ENCODE measurements at regions not wholly inside any gene's neighbourhood (a gene's known extent, or its start where the extent isn't known, plus 50 kb on each side); places are given as distances from the start of the nearest gene placed in this dataset.

DNA sequence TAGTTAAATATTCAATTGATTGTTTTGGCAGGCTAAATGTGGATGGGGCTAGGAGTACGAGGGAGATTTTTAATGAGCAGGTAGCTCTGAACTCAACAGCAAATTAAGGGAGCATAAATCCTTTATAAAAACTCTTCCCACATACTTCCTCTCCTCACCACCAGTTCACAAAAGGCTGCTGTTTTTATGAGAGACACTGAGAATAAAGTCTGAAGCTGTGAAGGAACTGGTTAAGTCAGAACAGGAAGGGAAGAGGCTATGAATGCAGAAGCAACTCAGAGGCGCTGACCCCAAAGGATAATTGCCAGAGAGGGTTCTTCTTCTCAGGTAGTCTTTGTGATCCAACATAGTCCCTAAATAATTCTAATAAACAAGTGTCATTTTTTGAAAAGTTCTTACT, 406.1 kb downstream of the GPM6A start:
- Mint-ChIP-seq H3K27me3 (ENCODE audit: low read depth, unreplicated experiment) (no peaks in the 10 kb centered on the region), H3K27ac (ENCODE audit: unreplicated experiment) (no peak overlapping the region), H3K4me3 (ENCODE audit: unreplicated experiment) (no peak overlapping the region), H3K4me1 (ENCODE audit: low read depth, unreplicated experiment) (peaks cover 2% of the 10 kb centered on the region), H3K36me3 (ENCODE audit: low read depth, unreplicated experiment) (no peaks in the 10 kb centered on the region), H3K9me3 (ENCODE audit: unreplicated experiment) (no peaks in the 10 kb centered on the region)
- Histone ChIP-seq H3K4me1 (ENCODE audit: insufficient read depth, low read length) (no peaks in the 10 kb centered on the region), H3K4me2 (ENCODE audit: low read length) (no peak overlapping the region), H2AFZ (ENCODE audit: low read depth, low read length) (no peak overlapping the region), H3K27me3 (ENCODE audit: insufficient read depth, low read length) (no peaks in the 10 kb centered on the region), H3K9me3 (ENCODE audit: insufficient read depth, low read depth, low read length) (no peaks in the 10 kb centered on the region), H3K79me2 (ENCODE audit: insufficient read depth, low read length) (no peaks in the 10 kb centered on the region), H3K4me3 (ENCODE audit: insufficient read depth, low read depth, low read length) (no peak overlapping the region), H3K27ac (ENCODE audit: low read depth, low read length) (no peak overlapping the region), H3K36me3 (ENCODE audit: insufficient read depth, low read length) (no peaks in the 10 kb centered on the region), H4K20me1 (ENCODE audit: insufficient read depth, low read length) (no peaks in the 10 kb centered on the region), H3K9ac (ENCODE audit: low read length) (no peak overlapping the region)
- FAIRE-seq (no peak), DNase-seq (ENCODE audit: low read depth) (no peak)
- no peak for TF ChIP-seq EZH2 (IDR thresholded peaks at IDR 0.05; ENCODE audit: insufficient read depth, low read length)
- TF ChIP-seq, protein P1, sequence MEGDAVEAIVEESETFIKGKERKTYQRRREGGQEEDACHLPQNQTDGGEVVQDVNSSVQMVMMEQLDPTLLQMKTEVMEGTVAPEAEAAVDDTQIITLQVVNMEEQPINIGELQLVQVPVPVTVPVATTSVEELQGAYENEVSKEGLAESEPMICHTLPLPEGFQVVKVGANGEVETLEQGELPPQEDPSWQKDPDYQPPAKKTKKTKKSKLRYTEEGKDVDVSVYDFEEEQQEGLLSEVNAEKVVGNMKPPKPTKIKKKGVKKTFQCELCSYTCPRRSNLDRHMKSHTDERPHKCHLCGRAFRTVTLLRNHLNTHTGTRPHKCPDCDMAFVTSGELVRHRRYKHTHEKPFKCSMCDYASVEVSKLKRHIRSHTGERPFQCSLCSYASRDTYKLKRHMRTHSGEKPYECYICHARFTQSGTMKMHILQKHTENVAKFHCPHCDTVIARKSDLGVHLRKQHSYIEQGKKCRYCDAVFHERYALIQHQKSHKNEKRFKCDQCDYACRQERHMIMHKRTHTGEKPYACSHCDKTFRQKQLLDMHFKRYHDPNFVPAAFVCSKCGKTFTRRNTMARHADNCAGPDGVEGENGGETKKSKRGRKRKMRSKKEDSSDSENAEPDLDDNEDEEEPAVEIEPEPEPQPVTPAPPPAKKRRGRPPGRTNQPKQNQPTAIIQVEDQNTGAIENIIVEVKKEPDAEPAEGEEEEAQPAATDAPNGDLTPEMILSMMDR (IDR thresholded peaks at IDR 0.05; ENCODE audit: insufficient read depth, low read depth, low read length) = no peak

DNA sequence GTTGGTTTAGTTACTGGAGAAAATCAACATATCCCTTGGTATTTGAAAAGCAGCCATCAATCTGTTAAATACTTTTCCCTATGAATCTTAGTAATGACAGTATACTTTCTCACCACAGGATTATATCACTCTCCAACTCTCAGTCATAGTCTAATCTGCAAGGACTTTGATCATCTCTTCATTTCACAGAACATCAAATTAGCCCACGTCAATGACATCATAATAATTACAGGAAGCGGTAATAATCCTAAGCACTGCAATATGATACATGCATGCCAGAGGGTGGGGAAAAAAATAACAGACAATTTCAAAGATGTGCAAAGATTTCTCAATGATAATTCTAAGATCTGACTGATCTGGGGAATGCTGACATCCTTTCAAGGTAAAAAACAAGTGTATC, 404.1 kb downstream of the GPM6A start:
- Mint-ChIP-seq H3K36me3 (ENCODE audit: low read depth, unreplicated experiment) (no peaks in the 10 kb centered on the region), H3K9me3 (ENCODE audit: unreplicated experiment) (no peaks in the 10 kb centered on the region), H3K27me3 (ENCODE audit: low read depth, unreplicated experiment) (no peaks in the 10 kb centered on the region), H3K27ac (ENCODE audit: unreplicated experiment) (no peak overlapping the region), H3K4me3 (ENCODE audit: unreplicated experiment) (no peak overlapping the region), H3K4me1 (ENCODE audit: low read depth, unreplicated experiment) (peaks cover 11% of the 10 kb centered on the region)
- Histone ChIP-seq H3K4me2 (ENCODE audit: low read length) (no peak overlapping the region), H3K27ac (ENCODE audit: low read depth, low read length) (no peak overlapping the region), H4K20me1 (ENCODE audit: insufficient read depth, low read length) (no peaks in the 10 kb centered on the region), H3K4me1 (ENCODE audit: insufficient read depth, low read length) (peaks cover 9% of the 10 kb centered on the region), H2AFZ (ENCODE audit: low read depth, low read length) (no peak overlapping the region), H3K9ac (ENCODE audit: low read length) (no peak overlapping the region), H3K27me3 (ENCODE audit: insufficient read depth, low read length) (no peaks in the 10 kb centered on the region), H3K4me3 (ENCODE audit: insufficient read depth, low read depth, low read length) (no peak overlapping the region), H3K9me3 (ENCODE audit: insufficient read depth, low read depth, low read length) (no peaks in the 10 kb centered on the region), H3K79me2 (ENCODE audit: insufficient read depth, low read length) (no peaks in the 10 kb centered on the region), H3K36me3 (ENCODE audit: insufficient read depth, low read length) (no peaks in the 10 kb centered on the region)
- no peak for DNase-seq (ENCODE audit: low read depth)
- TF ChIP-seq, protein P1 (IDR thresholded peaks at IDR 0.05; ENCODE audit: insufficient read depth, low read depth, low read length) = no peak
- FAIRE-seq = no peak

DNA sequence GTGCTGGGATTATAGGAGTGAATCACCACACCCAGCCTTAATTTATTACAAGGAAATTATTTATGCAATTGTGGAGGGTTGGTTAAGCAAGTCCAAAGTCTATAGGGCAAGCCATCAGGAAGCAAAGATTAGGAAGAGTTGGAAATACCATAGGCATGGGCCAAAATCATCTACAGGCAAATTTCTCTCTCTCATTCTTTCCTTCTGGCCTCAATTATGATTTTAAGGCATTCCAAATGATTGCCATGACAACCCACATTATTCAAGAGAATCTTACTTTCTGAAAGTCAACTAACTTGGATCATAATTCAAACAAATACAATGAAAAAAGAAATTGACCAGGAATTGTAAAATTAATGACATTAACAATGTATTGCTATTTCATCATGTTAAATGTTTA, 400.8 kb downstream of the GPM6A start:
- Histone ChIP-seq H3K27me3 (ENCODE audit: insufficient read depth, low read length) (no peaks in the 10 kb centered on the region), H3K27ac (ENCODE audit: low read depth, low read length) (no peak overlapping the region), H3K4me3 (ENCODE audit: insufficient read depth, low read depth, low read length) (no peak overlapping the region), H3K9ac (ENCODE audit: low read length) (no peak overlapping the region), H3K4me1 (ENCODE audit: insufficient read depth, low read length) (peaks cover 21% of the 10 kb centered on the region), H3K79me2 (ENCODE audit: insufficient read depth, low read length) (no peaks in the 10 kb centered on the region), H3K9me3 (ENCODE audit: insufficient read depth, low read depth, low read length) (no peaks in the 10 kb centered on the region), H3K36me3 (ENCODE audit: insufficient read depth, low read length) (no peaks in the 10 kb centered on the region), H4K20me1 (ENCODE audit: insufficient read depth, low read length) (no peaks in the 10 kb centered on the region), H2AFZ (ENCODE audit: low read depth, low read length) (no peak overlapping the region), H3K4me2 (ENCODE audit: low read length) (no peak overlapping the region)
- Mint-ChIP-seq H3K36me3 (ENCODE audit: low read depth, unreplicated experiment) (no peaks in the 10 kb centered on the region), H3K4me1 (ENCODE audit: low read depth, unreplicated experiment) (peaks cover 38% of the 10 kb centered on the region), H3K4me3 (ENCODE audit: unreplicated experiment) (no peak overlapping the region), H3K27me3 (ENCODE audit: low read depth, unreplicated experiment) (no peaks in the 10 kb centered on the region), H3K9me3 (ENCODE audit: unreplicated experiment) (peaks cover 6% of the 10 kb centered on the region), H3K27ac (ENCODE audit: unreplicated experiment) (no peak overlapping the region)
- no peak for FAIRE-seq
- no peak for DNase-seq (ENCODE audit: low read depth)
- TF ChIP-seq EZH2 (IDR thresholded peaks at IDR 0.05; ENCODE audit: insufficient read depth, low read length) = no peak
- TF ChIP-seq, protein P1 (IDR thresholded peaks at IDR 0.05; ENCODE audit: insufficient read depth, low read depth, low read length) = no peak
